BE2C (cell line): ENCODE measurements at regions not wholly inside any gene's neighbourhood (a gene's known extent, or its start where the extent isn't known, plus 50 kb on each side); places are given as distances from the start of the nearest gene placed in this dataset.
"Not testable (repeated sequence)": the region's sequence is repeated elsewhere in the genome, so short reads cannot be mapped to it uniquely, and the experiment has no call there.

Experiments
- DNase-seq: peaks from one replicate; pipeline ENCODE4 v3.0.0-alpha.2; 2020
- H3K27me3 ChIP-seq: fragments of 250-450 bp; sonication (Bioruptor Pico); 2 replicates; pipeline ENCODE4 v1.5.1; 2020; ENCODE audit warnings: mild to moderate bottlenecking
- H3K36me3 ChIP-seq: fragments of 250-450 bp; sonication (Bioruptor Pico); 2 replicates; pipeline ENCODE4 v1.5.1; 2020; ENCODE audit warnings: mild to moderate bottlenecking
- H3K4me1 ChIP-seq: fragments of 250-450 bp; sonication (Bioruptor Pico); 2 replicates; pipeline ENCODE4 v1.5.1; 2020
- H3K4me3 ChIP-seq: 2 replicates; pipeline ENCODE4 v1.5.1; 2011; ENCODE audit warnings: low read depth, low read length
- H3K9me3 ChIP-seq: fragments of 250-450 bp; sonication (Bioruptor Pico); 2 replicates; pipeline ENCODE4 v1.5.1; 2020
- TF ChIP-seq, protein P1 (sequence below): IDR thresholded peaks from 2 replicates; pipeline ENCODE4 v1.5.1; 2012; ENCODE audit warnings: mild to moderate bottlenecking, low read depth, low read length

DNA sequence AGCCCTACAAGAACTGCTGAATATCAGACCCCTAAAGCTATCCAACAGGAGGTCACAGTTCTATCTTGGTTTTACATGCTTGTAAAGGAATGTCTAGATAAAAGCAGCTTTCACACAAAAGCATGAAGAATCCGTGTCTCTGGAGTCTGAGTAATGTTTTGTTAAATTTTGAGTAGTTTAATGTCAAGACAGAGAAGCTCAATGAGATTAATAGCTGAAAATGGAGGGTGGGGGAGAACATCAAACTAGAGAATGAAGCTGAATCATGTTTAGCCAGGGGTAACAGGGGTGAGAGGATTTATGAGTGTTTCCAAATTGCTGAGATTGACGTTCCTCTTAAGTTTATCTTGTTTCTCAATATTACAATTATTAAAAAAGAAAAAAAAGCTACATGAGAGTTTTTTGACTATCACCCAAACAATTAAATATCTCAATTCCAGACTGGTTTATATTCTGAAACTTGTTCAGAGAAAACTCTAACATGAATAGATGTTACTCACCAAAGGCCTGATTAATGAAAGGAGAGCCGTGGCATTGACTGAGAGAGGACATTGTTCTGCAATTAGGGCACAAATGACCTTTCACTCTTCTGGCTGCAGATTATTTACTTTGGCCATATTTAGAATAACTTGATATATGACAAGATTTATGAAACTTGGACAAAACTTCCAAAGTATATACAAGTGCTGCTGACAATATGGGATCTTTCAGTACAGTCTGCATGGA is 266.4 kb upstream of the ETAA1 start:
- H3K36me3 ChIP-seq = no peaks in the 10 kb centered on the region
- TF ChIP-seq, protein P1, sequence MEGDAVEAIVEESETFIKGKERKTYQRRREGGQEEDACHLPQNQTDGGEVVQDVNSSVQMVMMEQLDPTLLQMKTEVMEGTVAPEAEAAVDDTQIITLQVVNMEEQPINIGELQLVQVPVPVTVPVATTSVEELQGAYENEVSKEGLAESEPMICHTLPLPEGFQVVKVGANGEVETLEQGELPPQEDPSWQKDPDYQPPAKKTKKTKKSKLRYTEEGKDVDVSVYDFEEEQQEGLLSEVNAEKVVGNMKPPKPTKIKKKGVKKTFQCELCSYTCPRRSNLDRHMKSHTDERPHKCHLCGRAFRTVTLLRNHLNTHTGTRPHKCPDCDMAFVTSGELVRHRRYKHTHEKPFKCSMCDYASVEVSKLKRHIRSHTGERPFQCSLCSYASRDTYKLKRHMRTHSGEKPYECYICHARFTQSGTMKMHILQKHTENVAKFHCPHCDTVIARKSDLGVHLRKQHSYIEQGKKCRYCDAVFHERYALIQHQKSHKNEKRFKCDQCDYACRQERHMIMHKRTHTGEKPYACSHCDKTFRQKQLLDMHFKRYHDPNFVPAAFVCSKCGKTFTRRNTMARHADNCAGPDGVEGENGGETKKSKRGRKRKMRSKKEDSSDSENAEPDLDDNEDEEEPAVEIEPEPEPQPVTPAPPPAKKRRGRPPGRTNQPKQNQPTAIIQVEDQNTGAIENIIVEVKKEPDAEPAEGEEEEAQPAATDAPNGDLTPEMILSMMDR = no peak
- H3K4me1 ChIP-seq = no peaks in the 10 kb centered on the region
- no peaks in the 10 kb centered on the region for H3K27me3 ChIP-seq
- H3K9me3 ChIP-seq = no peaks in the 10 kb centered on the region
- DNase-seq = no peak
- H3K4me3 ChIP-seq = no peak overlapping the region

DNA sequence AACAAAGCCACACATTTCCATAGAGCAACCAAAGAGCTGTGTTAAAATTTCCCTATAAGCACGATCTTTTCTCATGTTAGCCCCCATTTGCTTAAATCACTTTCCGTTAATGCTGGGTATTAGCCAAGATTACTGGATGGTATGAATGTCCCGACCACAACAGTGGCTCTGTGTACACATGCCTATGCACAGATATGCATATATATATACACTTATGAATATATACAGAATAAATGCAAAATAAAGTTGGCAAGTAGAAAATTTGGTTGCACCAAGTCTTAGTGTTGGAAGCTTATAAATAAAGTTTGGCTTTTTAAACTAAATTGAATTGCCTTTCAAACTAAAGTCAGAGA is 265.9 kb upstream of the ETAA1 start:
- Histone ChIP-seq H3K4me1 (no peaks in the 10 kb centered on the region), H3K36me3 (no peaks in the 10 kb centered on the region), H3K9me3 (no peaks in the 10 kb centered on the region), H3K27me3 (no peaks in the 10 kb centered on the region), H3K4me3 (no peak overlapping the region)
- TF ChIP-seq, protein P1 = no peak
- no peak for DNase-seq

DNA sequence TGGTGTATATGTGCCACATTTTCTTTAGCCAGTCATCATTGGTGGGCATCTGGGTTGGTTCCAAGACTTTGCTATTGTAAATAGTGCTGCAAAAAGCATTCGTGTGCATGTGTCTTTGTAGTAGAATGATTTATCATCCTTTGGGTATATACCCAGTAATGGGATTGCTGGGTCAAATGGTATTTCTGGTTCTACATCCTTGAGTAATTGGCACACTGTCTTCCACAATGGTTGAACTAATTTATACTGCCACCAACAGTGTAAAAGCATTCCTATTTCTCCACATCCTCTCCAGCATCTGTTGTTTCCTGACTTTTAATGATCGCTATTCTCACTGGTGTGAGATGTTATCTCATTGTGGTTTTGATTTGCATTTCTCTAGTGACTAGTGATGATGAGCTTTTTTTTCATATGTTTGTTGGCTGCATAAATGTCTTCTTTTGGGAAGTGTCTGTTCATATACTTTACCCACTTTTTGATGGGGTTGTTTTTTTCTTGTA is 264.6 kb upstream of the ETAA1 start:
- H3K27me3 ChIP-seq, H3K36me3 ChIP-seq: not testable (repeated sequence)

DNA sequence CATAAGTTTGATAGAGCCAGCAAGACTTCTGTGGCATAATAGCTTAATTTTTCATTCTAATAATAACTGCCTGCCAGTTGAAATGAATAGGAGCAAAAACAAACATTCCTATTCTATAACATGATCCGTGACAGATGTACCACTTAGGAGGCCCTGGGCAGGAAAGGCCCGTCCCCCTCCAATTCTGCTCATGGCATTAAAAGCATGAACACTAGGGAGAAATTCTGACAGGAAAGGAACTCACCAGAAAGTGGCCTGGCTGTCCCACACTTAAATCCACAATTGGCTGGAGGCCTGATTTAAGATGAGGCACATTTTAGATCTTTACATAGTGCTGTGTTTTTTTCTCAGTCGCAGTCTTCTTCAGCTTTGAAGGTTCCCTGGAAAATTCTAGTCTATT is 261.9 kb upstream of the ETAA1 start:
- no peaks in the 10 kb centered on the region for H3K9me3 ChIP-seq
- H3K27me3 ChIP-seq = no peaks in the 10 kb centered on the region
- DNase-seq = no peak
- TF ChIP-seq, protein P1 = no peak
- no peaks in the 10 kb centered on the region for H3K36me3 ChIP-seq
- H3K4me3 ChIP-seq = no peak overlapping the region
- no peaks in the 10 kb centered on the region for H3K4me1 ChIP-seq

More for the DNA sequence above, 264.6 kb upstream of the ETAA1 start:
- not testable (repeated sequence) for H3K9me3 ChIP-seq, H3K4me1 ChIP-seq, H3K4me3 ChIP-seq, DNase-seq

DNA sequence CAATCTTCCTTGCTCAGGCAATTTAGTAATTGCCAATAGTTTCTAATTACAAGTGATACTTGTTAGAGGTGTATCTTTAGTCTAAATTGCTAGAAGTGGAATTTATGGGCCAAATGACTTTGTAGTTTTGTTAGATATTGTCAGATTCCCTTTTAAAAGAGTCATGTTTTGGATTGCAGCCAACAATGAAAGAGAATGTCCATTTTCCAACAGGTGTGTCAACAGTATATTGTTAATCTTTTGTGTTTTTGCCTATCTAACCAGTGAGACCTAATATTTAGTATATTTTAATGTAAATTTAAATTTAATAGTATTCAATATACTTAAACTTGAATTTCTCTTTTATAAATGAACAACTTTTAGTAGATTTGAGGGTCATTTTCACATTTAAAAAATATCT is 259.4 kb upstream of the ETAA1 start:
- Histone ChIP-seq H3K27me3 (no peaks in the 10 kb centered on the region), H3K36me3 (no peaks in the 10 kb centered on the region), H3K9me3 (no peaks in the 10 kb centered on the region), H3K4me3 (no peak overlapping the region), H3K4me1 (no peaks in the 10 kb centered on the region)
- TF ChIP-seq, protein P1 = no peak
- DNase-seq = no peak

DNA sequence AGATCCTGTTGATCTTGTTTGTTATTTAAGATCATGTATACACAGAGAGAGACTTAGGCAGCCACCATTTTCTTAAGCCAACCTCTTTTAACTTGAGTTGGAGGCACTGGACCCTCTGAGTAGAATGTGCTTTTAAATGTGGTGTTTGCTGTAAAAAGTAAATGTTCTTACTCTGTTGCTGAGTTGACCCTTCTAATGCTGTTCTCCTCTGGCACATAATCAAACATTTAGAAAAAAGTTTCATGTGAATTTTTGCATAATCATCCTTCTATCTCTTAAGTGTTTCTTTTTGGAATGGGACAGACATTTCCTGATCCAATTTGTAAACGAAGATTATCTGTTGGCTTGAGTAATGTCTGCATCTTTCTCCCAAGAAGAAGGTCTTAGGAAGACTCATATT is 255.1 kb upstream of the ETAA1 start:
- H3K9me3 ChIP-seq = no peaks in the 10 kb centered on the region
- DNase-seq = no peak
- TF ChIP-seq, protein P1 = no peak
- no peaks in the 10 kb centered on the region for H3K36me3 ChIP-seq
- H3K27me3 ChIP-seq = no peaks in the 10 kb centered on the region
- no peak overlapping the region for H3K4me3 ChIP-seq
- H3K4me1 ChIP-seq = no peaks in the 10 kb centered on the region

DNA sequence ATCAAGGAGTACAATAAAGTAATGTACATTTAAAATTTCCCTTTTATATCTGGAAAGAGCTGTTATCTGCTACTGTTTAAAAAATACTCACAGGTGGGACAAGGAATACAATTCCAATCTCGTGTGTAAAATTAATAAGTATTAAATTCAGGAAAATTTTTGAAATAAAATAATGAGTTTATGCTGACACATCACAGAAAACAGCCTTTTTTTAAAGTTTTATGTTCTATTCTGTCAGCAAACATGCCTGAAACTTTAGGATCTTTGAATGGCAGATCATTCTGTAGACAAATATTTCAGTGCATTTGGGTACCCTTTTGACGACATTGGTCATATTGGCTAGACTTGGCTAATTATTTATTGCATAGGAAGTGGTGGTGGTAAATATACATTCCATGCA is 254.4 kb upstream of the ETAA1 start:
- H3K27me3 ChIP-seq = no peaks in the 10 kb centered on the region
- DNase-seq = no peak
- no peaks in the 10 kb centered on the region for H3K36me3 ChIP-seq
- H3K9me3 ChIP-seq = no peaks in the 10 kb centered on the region
- TF ChIP-seq, protein P1 = no peak
- no peaks in the 10 kb centered on the region for H3K4me1 ChIP-seq
- no peak overlapping the region for H3K4me3 ChIP-seq
